Small intestine (tissue), 7 donors: ENCODE measurements at regions not wholly inside any gene's neighbourhood (a gene's known extent, or its start where the extent isn't known, plus 50 kb on each side); places are given as distances from the start of the nearest gene placed in this dataset.

Experiments used
- DNase-seq, 2 donors: peaks; one replicate each; pipeline versions ENCODE4 v3.0.0 to v3.0.0-alpha.2; 2013
- FAIRE-seq: peaks from 2 replicates; lab custom pipeline; 2012; peaks lifted over from hg19 to GRCh38; lab: Jason Lieb, UNC
- H3K27ac ChIP-seq, 3 donors: one replicate each; pipeline ENCODE4 v1.5.1; 2013; ENCODE audit warnings: low read length in 2 of 3, mild to moderate bottlenecking in 2 of 3, control low read depth in 1 of 3, inconsistent platforms in 1 of 3, low read depth in 1 of 3, moderate library complexity in 1 of 3
- H3K27me3 ChIP-seq, 3 donors: one replicate each; pipeline ENCODE4 v1.6.1; 2013; ENCODE audit warnings: low read length in 3 of 3, inconsistent platforms in 1 of 3; ENCODE audit not compliant: control insufficient read depth in 3 of 3, insufficient read depth in 3 of 3
- H3K36me3 ChIP-seq, 3 donors: one replicate each; pipeline ENCODE4 v1.6.1; 2013; ENCODE audit warnings: low read length in 3 of 3, inconsistent platforms in 1 of 3, low read depth in 1 of 3, mild to moderate bottlenecking in 1 of 3, moderate library complexity in 1 of 3; ENCODE audit not compliant: control insufficient read depth in 3 of 3, insufficient read depth in 2 of 3
- H3K4me1 ChIP-seq, 3 donors: one replicate each; pipeline ENCODE4 v1.6.1; 2013; ENCODE audit warnings: low read length in 2 of 3, inconsistent platforms in 1 of 3, low read depth in 1 of 3, mild to moderate bottlenecking in 1 of 3, moderate library complexity in 1 of 3; ENCODE audit not compliant: control insufficient read depth in 3 of 3, insufficient read depth in 2 of 3
- H3K4me3 ChIP-seq, 3 donors: one replicate each; pipeline ENCODE4 v1.5.1; 2013; ENCODE audit warnings: low read length in 3 of 3, control low read depth in 1 of 3, inconsistent platforms in 1 of 3, low read depth in 1 of 3, mild to moderate bottlenecking in 1 of 3, moderate library complexity in 1 of 3
- H3K9me3 ChIP-seq, 2 donors: one replicate each; pipeline ENCODE4 v1.6.1; 2013; ENCODE audit warnings: low read depth in 1 of 2, low read length in 1 of 2; ENCODE audit not compliant: control insufficient read depth in 2 of 2, insufficient read depth in 1 of 2
- WGBS, 3 donors: extraction: QIAGEN DNeasy Blood & Tissue Kit; methylation state at CpG; one replicate each; pipeline ENCODE4 v1.1.7; 2013; 5-methylcytosine and 5-hydroxymethylcytosine counted together
- donor health status: healthy with polysubstance abuse.
- donor health status: control.
- donor health status: control.
- donor health status: Bipolar disorder and iron deficiency.
- donor health status: healthy.

DNA sequence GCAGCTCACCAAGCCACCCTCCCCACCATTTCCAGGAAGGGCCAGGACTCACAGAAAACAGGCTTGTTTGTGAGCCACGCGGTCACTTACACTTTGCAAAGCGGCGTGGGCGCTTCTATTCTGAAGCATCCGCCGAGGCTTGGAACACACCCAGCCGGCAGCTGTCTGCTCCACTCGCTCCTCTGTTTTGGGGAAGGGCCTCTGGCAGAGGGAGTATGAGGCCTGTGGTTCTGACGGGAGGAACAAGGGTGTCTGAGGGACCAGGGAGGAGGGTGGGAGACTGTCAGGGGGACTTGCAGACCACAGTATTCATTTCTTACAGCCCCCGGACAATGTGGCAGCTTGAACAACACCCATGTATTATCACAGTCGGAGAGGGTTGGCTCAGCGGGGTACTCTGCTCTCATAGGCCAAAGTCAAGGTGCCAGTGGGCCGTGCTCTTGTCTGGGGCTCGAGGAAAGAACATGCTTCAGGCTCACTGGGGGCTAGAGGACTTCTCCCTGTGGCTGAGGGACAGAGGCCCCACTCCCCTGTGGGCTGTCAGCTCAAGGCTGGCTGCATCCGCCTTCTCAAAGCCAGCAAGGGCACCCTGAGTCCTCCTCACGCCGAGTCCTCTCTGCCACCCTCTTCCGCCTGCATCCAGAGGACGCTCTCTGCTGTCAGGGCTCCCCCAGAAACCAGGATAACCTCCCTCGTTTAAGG is 60.4 kb upstream of the FAM20C start:
- Histone ChIP-seq H3K9me3 (no peaks in the 10 kb centered on the region), H3K36me3 (no peaks in the 10 kb centered on the region), H3K4me3 (no peak overlapping the region), H3K4me1 (peaks cover 0 to 22% (median 0%) of the 10 kb centered on the region in 3 donors), H3K27ac (peak overlapping the region in 2 of 3 donors; percentile 28 to 66), H3K27me3 (no peaks in the 10 kb centered on the region)
- DNase-seq: no peak
- no peak for FAIRE-seq
- WGBS, 3 donors: 68 to 81% (median 81%) methylated on average over 21 of the region's 21 CpGs

DNA sequence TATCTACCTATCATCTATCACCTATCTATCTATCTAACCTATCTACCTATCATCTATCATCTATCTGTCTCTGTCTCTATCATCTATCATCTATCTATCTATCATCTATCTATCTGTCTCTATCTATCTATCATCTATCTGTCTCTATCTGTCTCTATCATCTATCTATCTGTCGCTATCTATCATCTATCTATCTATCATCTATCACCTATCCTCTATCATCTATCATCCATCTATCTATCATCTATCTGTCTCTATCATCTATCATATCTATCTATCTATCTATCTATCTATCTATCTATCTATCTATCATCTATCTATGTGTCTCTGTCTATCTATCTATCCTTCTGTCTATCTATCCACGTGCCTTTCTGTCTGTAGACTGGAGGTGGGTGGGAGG is 59.5 kb upstream of the FAM20C start:
- Histone ChIP-seq H3K36me3 (no peaks in the 10 kb centered on the region), H3K27me3 (no peaks in the 10 kb centered on the region), H3K4me3 (no peak overlapping the region), H3K4me1 (peaks cover 0 to 22% (median 0%) of the 10 kb centered on the region in 3 donors), H3K27ac (no peak overlapping the region), H3K9me3 (no peaks in the 10 kb centered on the region)
- WGBS, 3 donors: 44 to 72% (median 52%) methylated on average over 2 of the region's 2 CpGs
- DNase-seq: no peak
- FAIRE-seq: no peak

DNA sequence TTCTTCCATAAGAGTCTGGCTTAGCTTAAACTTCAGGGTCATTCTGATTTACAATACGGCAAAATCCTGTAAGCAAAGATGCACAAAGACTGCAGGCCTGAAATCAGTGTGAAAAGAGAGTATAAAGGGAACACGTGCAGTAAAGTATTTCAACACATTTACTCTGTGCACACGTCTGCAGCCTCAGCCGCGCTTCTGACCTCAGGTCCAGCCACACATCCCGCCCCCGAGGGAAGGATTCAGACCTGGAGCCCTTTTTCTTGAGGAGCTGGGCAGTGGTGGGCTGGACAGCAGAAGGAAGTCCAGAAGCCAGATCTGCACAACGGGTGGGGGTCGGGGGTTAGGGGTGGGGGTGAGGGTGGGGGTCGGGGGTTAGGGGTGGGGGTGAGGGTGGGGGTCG is 58.9 kb upstream of the FAM20C start:
- FAIRE-seq: no peak
- 48 to 68% (median 63%) methylated on average over 9 to 11 of the region's 11 CpGs for WGBS, 3 donors
- H3K9me3 ChIP-seq: no peaks in the 10 kb centered on the region
- no peak overlapping the region for H3K27ac ChIP-seq
- peak in 1 of 2 donors; percentile 47 for DNase-seq
- no peak overlapping the region for H3K4me3 ChIP-seq
- no peaks in the 10 kb centered on the region for H3K27me3 ChIP-seq
- H3K4me1 ChIP-seq: peaks cover 0 to 22% (median 0%) of the 10 kb centered on the region in 3 donors
- H3K36me3 ChIP-seq: no peaks in the 10 kb centered on the region

DNA sequence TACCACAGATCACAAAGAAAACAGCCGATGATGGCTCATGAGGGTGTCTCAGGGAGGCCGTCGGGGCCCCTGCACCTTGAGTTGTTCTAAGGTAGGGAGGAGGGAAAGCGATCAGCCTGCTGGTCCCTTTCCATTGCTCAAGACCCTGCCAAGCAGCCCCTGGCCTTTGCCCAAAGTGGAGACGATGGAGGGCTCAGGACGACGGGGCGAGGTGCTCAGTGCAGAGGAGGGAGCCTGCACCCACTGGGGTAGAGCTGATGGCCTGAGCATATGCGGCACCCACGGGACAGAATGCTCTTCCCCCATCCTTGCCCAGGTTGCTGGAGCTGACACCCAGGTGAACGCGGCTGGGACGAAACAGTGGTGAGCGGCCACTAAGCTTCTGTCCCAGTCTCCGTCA is 58.3 kb upstream of the FAM20C start:
- Histone ChIP-seq H3K27me3 (no peaks in the 10 kb centered on the region), H3K4me1 (peaks cover 0 to 22% (median 0%) of the 10 kb centered on the region in 3 donors), H3K27ac (peak overlapping the region in 1 of 3 donors; percentile 22), H3K36me3 (no peaks in the 10 kb centered on the region), H3K9me3 (no peaks in the 10 kb centered on the region), H3K4me3 (peak overlapping the region in 1 of 3 donors; percentile 28)
- no peak for FAIRE-seq
- WGBS, 3 donors: 68 to 83% (median 81%) methylated on average over 15 of the region's 15 CpGs
- no peak for DNase-seq

DNA sequence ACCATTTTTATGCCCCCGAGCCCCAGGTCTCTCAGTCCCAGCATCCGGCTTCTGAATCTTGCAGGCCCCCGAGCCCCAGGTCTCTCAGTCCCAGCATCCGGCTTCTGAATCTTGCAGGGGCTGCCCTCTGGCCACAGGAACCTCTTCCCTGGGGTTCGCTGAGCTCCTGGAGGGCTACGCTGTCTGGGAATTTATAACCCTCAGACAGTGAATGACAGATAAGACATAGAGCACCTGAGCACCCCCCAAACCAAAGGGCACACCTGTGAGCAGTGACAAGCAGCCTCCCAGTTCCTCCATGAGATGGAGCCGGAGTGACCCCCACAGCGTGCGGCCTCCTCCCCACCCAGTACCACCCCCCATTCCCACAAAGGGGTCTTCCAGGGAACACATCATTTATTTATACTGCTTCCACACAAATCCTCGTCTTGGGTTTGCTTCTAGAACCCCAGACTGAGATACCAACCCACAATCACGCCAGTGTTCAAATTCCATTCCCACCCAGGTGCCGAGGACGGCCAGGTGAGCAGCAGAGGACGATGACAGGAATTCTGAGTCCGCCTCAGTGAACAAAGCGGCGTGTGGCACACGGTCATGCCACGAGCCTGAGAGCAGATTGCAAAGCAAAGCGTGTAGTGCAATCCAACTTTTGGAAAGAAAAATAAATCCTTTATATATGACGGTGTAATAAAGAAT is 57.7 kb upstream of the FAM20C start:
- DNase-seq: peak in 1 of 2 donors; percentile 66
- WGBS, 3 donors: 21 to 70% (median 45%) methylated on average over 21 of the region's 21 CpGs
- Histone ChIP-seq H3K27ac (peak overlapping the region in 1 of 3 donors; percentile 42), H3K4me1 (peaks cover 0 to 22% (median 0%) of the 10 kb centered on the region in 3 donors), H3K4me3 (peak overlapping the region in 1 of 3 donors; percentile 28), H3K27me3 (no peaks in the 10 kb centered on the region), H3K9me3 (no peaks in the 10 kb centered on the region), H3K36me3 (no peaks in the 10 kb centered on the region)
- no peak for FAIRE-seq

DNA sequence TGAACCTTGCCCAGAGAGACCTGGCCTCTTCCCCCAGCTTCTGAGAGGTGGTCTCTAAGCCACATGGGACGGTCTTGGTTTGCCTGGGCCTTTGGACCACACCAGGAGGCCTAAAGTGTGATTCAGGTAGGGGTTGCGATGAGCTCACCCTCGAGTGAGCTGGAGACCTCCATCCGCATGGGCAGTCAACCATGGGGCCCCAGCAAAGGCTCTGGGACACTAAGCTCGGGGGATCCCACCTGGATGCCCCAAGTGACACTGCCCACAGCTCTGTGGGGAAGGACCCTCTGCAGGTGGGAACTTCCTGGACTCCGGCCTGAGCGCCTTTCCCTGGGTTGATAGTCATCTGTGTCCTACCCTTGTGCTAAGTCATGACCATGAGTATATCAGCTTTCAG is 57.1 kb upstream of the FAM20C start:
- H3K9me3 ChIP-seq: no peaks in the 10 kb centered on the region
- no peak for DNase-seq
- H3K27me3 ChIP-seq: no peaks in the 10 kb centered on the region
- H3K4me3 ChIP-seq: no peak overlapping the region
- no peak for FAIRE-seq
- WGBS, 3 donors: 84 to 89% (median 87%) methylated on average over 7 of the region's 7 CpGs
- peaks cover 0 to 22% (median 0%) of the 10 kb centered on the region in 3 donors for H3K4me1 ChIP-seq
- no peaks in the 10 kb centered on the region for H3K36me3 ChIP-seq
- H3K27ac ChIP-seq: peak overlapping the region in 1 of 3 donors; percentile 42

DNA sequence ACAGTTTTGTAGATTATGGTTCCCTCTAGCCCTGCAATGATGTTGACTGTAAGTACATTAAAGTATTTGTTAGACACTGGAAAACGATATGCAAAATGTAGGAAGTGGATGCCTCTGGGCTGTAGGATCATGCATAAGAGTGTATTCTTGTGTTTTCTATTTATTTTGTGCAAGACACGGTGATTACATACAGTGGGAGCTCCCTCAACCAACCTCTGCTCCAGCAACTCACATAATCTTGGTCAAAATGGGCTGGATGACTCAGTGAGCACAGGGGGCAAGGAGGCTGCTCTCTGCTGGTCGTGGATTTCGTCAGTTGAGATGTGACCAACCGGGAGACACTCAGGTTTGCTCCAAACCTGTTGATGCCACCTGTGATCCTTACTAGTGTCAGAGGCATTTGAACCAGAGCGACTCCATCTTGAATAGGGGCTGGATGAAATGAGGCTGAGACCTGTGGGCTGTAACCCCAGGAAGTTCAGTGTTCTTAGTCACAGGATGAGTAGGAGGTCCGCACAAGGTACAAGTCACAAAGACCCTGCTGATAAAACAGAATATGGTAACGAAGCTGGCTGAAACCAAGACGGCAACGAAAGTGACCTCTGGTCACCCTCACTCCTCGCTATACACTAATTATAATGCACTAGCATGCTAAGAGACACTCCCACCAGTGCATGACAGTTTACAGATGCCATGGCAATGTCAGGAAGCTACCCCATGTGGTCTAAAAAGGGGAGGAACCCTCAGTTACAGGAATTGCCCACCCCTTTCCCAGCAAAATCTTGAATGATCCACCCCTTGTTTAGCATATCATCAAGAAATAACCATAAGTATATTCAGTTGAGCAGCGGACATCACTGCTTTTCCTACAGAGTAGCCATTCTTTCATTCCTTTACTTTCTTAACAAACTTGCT is 56.4 kb upstream of the FAM20C start:
- FAIRE-seq (no peak), DNase-seq (no peak)
- Histone ChIP-seq H3K27me3 (no peaks in the 10 kb centered on the region), H3K9me3 (no peaks in the 10 kb centered on the region), H3K4me3 (no peak overlapping the region), H3K27ac (no peak overlapping the region), H3K4me1 (peaks cover 0 to 22% (median 0%) of the 10 kb centered on the region in 3 donors), H3K36me3 (no peaks in the 10 kb centered on the region)
- WGBS, 3 donors: 85 to 87% (median 87%) methylated on average over 12 of the region's 12 CpGs
